WTC11 (cell line): ENCODE measurements at regions not wholly inside any gene's neighbourhood (a gene's known extent, or its start where the extent isn't known, plus 50 kb on each side); places are given as distances from the start of the nearest gene placed in this dataset.

Experiments
- ATAC-seq: fragments of 200-7000 bp; cut with Tn5 transposase; 2 replicates; pipeline ENCODE4 v1.10.0; 2021; ENCODE audit warnings: mild to moderate bottlenecking, moderate library complexity
- CTCF ChIA-PET: fragments of 300-600 bp; sonication (Branson Sonifier 250); formaldehyde crosslinking; loops from one replicate; lab custom pipeline; 2021; ENCODE audit warnings: antibody characterized with exemption; lab: Charles Lee
- POLR2A ChIA-PET: fragments of 350-600 bp; sonication (Branson Sonifier 250); formaldehyde crosslinking; loops from one replicate; lab custom pipeline; 2021; ENCODE audit warnings: antibody characterized with exemption; lab: Charles Lee
- DNase-seq: peaks from one replicate; pipeline ENCODE4 v3.0.0; 2021; ENCODE audit warnings: low spot score
- H3K27ac Mint-ChIP-seq: 2 replicates; pipeline ENCODE4 v1.8.0; 2021; ENCODE audit warnings: mixed read lengths
- H3K27me3 Mint-ChIP-seq: 2 replicates; pipeline ENCODE4 v1.8.0; 2021; ENCODE audit warnings: low read depth, mild to moderate bottlenecking, moderate library complexity, mixed read lengths
- H3K36me3 Mint-ChIP-seq: 2 replicates; pipeline ENCODE4 v1.8.0; 2021; ENCODE audit warnings: mixed read lengths
- H3K4me1 Mint-ChIP-seq: 2 replicates; pipeline ENCODE4 v1.8.0; 2022; ENCODE audit warnings: mixed read lengths
- H3K4me3 Mint-ChIP-seq: 2 replicates; pipeline ENCODE4 v1.8.0; 2021; ENCODE audit warnings: mild to moderate bottlenecking, moderate library complexity, mixed read lengths
- H3K9me3 Mint-ChIP-seq: 2 replicates; pipeline ENCODE4 v1.8.0; 2021; ENCODE audit warnings: mixed read lengths
- CBFB ChIP-seq: sonication (generic); formaldehyde crosslinking; IDR thresholded peaks from 2 replicates; pipeline ENCODE4 v1.8.1; 2022; ENCODE audit warnings: mild to moderate bottlenecking, low read depth, missing genetic modification reagents
- FOXP1 ChIP-seq: sonication (generic); formaldehyde crosslinking; IDR thresholded peaks from 2 replicates; pipeline ENCODE4 v1.8.0; 2022; ENCODE audit warnings: missing genetic modification reagents, mild to moderate bottlenecking, moderate library complexity, borderline replicate concordance
- GRHL2 ChIP-seq: fragments of 250-450 bp; sonication (Bioruptor Pico); IDR thresholded peaks from 2 replicates; pipeline ENCODE4 v1.8.0; 2022; ENCODE audit warnings: mild to moderate bottlenecking, moderate library complexity; ENCODE audit not compliant: insufficient replicate concordance, severe bottlenecking
- JAZF1 ChIP-seq: fragments of 250-450 bp; sonication (Bioruptor Pico); IDR thresholded peaks from 2 replicates; pipeline ENCODE4 v1.9.0; 2021; ENCODE audit warnings: moderate library complexity, mild to moderate bottlenecking, inconsistent platforms
- RELA ChIP-seq: sonication (generic); formaldehyde crosslinking; IDR thresholded peaks from 2 replicates; pipeline ENCODE4 v1.8.1; 2022; ENCODE audit warnings: missing genetic modification reagents, mild to moderate bottlenecking, borderline replicate concordance
- SOX15 ChIP-seq: fragments of 250-450 bp; sonication (Bioruptor Pico); IDR thresholded peaks from 2 replicates; pipeline ENCODE4 v1.9.0; 2021; ENCODE audit warnings: mild to moderate bottlenecking
- SP1 ChIP-seq: sonication (generic); formaldehyde crosslinking; conservative IDR thresholded peaks from 2 replicates; pipeline ENCODE4 v1.8.1; 2022; ENCODE audit warnings: missing genetic modification reagents
- TEAD1 ChIP-seq: sonication (generic); formaldehyde crosslinking; IDR thresholded peaks from 2 replicates; pipeline ENCODE4 v1.8.0; 2022; ENCODE audit warnings: mild to moderate bottlenecking, missing genetic modification reagents
- TEAD4 ChIP-seq: sonication (generic); formaldehyde crosslinking; IDR thresholded peaks from 2 replicates; pipeline ENCODE4 v1.8.0; 2022; ENCODE audit warnings: mild to moderate bottlenecking, missing genetic modification reagents
- ZNF317 ChIP-seq: sonication (generic); formaldehyde crosslinking; IDR thresholded peaks from 2 replicates; pipeline ENCODE4 v1.8.1; 2023; ENCODE audit warnings: low read depth, mild to moderate bottlenecking, moderate library complexity, missing genetic modification reagents, borderline replicate concordance
- TF ChIP-seq, protein P1 (sequence below): sonication (generic); formaldehyde crosslinking; IDR thresholded peaks from 2 replicates; pipeline ENCODE4 v1.8.1; 2022; ENCODE audit warnings: missing genetic modification reagents, borderline replicate concordance
- TF ChIP-seq, protein P2 (sequence below): fragments of 250-450 bp; sonication (Bioruptor Pico); IDR thresholded peaks from 2 replicates; pipeline ENCODE4 v1.9.0; 2021; ENCODE audit warnings: moderate library complexity, mild to moderate bottlenecking, inconsistent platforms, borderline replicate concordance
- TF ChIP-seq, protein P3 (sequence below): sonication (generic); formaldehyde crosslinking; IDR thresholded peaks from 2 replicates; pipeline ENCODE4 v1.8.1; 2022; ENCODE audit warnings: mild to moderate bottlenecking, missing genetic modification reagents, moderate library complexity, borderline replicate concordance
- TF ChIP-seq, protein P4 (sequence below): sonication (generic); formaldehyde crosslinking; IDR thresholded peaks from 2 replicates; pipeline ENCODE4 v1.8.0; 2022; ENCODE audit warnings: missing genetic modification reagents
- TF ChIP-seq, protein P5 (sequence below): sonication (generic); formaldehyde crosslinking; IDR thresholded peaks from 2 replicates; pipeline ENCODE4 v1.8.0; 2022; ENCODE audit warnings: mild to moderate bottlenecking, missing genetic modification reagents

DNA sequence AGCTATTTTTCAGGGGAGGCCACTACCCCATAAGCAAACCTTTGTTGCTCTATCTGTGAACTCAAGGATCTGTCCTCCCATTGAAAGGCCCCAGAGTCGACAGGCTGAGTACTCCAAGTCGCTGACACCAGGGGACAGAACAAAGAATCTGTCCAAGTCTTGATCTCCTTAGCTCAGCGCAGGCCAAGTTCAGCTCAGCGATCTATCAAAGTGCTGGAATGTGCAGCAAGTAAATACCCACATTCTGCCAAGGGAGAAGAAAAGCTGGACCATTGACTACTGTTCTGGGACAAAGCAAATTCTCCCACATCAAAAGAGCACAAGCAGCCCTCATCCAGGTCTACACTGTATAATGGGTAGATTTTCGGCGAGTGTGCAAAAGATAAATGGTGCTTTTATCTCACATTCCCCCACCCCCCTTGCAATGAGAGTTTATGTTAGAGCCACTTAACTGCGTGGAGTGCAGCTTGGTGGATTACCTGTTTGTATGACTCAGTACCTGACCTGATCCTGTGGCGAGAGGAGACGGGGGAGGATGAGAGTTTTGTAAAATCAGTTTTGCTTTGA lies 391.7 kb upstream of the SGCG start:
- POLR2A ChIA-PET: no interaction called here
- H3K36me3 Mint-ChIP-seq: no peaks in the 10 kb centered on the region
- H3K4me1 Mint-ChIP-seq: peaks cover 15% of the 10 kb centered on the region
- no peaks in the 10 kb centered on the region for H3K9me3 Mint-ChIP-seq
- H3K4me3 Mint-ChIP-seq: no peak overlapping the region
- DNase-seq (no peak), ATAC-seq (no peak)
- no peak for TF ChIP-seq CBFB (CRISPR knock-in tag)
- no peak for TF ChIP-seq GRHL2 (CRISPR knock-in tag)
- no peak for TF ChIP-seq TEAD4 (CRISPR knock-in tag)
- TF ChIP-seq JAZF1 (CRISPR knock-in tag): no peak
- TF ChIP-seq, protein P1, sequence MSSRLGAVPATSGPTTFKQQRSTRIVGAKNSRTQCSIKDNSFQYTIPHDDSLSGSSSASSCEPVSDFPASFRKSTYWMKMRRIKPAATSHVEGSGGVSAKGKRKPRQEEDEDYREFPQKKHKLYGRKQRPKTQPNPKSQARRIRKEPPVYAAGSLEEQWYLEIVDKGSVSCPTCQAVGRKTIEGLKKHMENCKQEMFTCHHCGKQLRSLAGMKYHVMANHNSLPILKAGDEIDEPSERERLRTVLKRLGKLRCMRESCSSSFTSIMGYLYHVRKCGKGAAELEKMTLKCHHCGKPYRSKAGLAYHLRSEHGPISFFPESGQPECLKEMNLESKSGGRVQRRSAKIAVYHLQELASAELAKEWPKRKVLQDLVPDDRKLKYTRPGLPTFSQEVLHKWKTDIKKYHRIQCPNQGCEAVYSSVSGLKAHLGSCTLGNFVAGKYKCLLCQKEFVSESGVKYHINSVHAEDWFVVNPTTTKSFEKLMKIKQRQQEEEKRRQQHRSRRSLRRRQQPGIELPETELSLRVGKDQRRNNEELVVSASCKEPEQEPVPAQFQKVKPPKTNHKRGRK (CRISPR knock-in tag): no peak
- TF ChIP-seq SP1 (CRISPR knock-in tag): no peak
- TF ChIP-seq, protein P2, sequence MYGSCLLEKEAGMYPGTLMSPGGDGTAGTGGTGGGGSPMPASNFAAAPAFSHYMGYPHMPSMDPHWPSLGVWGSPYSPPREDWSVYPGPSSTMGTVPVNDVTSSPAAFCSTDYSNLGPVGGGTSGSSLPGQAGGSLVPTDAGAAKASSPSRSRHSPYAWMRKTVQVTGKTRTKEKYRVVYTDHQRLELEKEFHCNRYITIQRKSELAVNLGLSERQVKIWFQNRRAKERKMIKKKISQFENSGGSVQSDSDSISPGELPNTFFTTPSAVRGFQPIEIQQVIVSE (CRISPR knock-in tag): no peak
- no peak for TF ChIP-seq FOXP1 (CRISPR knock-in tag)
- TF ChIP-seq, protein P3, sequence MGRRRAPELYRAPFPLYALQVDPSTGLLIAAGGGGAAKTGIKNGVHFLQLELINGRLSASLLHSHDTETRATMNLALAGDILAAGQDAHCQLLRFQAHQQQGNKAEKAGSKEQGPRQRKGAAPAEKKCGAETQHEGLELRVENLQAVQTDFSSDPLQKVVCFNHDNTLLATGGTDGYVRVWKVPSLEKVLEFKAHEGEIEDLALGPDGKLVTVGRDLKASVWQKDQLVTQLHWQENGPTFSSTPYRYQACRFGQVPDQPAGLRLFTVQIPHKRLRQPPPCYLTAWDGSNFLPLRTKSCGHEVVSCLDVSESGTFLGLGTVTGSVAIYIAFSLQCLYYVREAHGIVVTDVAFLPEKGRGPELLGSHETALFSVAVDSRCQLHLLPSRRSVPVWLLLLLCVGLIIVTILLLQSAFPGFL (CRISPR knock-in tag): no peak
- TF ChIP-seq TEAD1 (CRISPR knock-in tag): no peak
- H3K27me3 Mint-ChIP-seq: no peaks in the 10 kb centered on the region
- CTCF ChIA-PET: interaction anchor here (1.3 kb wide), 1 partner anchor 41 kb away, joined by 3 read pairs; no protein-coding TSS in a partner anchor
- H3K27ac Mint-ChIP-seq: no peak overlapping the region

DNA sequence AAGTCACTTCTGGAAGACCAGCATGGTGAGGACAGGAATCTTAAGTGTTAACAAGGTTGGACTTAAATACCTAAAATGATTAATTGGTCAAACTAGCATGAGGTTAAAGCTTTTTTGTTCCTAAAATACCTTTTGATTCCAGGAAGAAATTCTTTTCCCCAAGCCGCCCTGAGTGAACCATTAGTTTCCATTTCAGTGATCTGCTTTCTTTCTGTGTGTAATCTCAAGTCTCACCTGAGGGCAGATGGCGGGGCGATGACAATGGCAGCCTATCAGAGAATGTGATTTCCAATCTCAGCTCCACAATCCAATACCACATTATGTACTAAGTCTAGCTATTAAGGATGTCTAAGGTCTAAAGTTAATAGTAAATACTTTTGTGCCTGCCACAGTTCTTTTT lies 390.9 kb upstream of the SGCG start:
- ATAC-seq: no peak
- TF ChIP-seq, protein P4, sequence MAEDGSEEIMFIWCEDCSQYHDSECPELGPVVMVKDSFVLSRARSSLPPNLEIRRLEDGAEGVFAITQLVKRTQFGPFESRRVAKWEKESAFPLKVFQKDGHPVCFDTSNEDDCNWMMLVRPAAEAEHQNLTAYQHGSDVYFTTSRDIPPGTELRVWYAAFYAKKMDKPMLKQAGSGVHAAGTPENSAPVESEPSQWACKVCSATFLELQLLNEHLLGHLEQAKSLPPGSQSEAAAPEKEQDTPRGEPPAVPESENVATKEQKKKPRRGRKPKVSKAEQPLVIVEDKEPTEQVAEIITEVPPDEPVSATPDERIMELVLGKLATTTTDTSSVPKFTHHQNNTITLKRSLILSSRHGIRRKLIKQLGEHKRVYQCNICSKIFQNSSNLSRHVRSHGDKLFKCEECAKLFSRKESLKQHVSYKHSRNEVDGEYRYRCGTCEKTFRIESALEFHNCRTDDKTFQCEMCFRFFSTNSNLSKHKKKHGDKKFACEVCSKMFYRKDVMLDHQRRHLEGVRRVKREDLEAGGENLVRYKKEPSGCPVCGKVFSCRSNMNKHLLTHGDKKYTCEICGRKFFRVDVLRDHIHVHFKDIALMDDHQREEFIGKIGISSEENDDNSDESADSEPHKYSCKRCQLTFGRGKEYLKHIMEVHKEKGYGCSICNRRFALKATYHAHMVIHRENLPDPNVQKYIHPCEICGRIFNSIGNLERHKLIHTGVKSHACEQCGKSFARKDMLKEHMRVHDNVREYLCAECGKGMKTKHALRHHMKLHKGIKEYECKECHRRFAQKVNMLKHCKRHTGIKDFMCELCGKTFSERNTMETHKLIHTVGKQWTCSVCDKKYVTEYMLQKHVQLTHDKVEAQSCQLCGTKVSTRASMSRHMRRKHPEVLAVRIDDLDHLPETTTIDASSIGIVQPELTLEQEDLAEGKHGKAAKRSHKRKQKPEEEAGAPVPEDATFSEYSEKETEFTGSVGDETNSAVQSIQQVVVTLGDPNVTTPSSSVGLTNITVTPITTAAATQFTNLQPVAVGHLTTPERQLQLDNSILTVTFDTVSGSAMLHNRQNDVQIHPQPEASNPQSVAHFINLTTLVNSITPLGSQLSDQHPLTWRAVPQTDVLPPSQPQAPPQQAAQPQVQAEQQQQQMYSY: no peak
- TF ChIP-seq ZNF317 (no peak), RELA (no peak), SOX15 (CRISPR knock-in tag) (no peak)
- TF ChIP-seq, protein P5, sequence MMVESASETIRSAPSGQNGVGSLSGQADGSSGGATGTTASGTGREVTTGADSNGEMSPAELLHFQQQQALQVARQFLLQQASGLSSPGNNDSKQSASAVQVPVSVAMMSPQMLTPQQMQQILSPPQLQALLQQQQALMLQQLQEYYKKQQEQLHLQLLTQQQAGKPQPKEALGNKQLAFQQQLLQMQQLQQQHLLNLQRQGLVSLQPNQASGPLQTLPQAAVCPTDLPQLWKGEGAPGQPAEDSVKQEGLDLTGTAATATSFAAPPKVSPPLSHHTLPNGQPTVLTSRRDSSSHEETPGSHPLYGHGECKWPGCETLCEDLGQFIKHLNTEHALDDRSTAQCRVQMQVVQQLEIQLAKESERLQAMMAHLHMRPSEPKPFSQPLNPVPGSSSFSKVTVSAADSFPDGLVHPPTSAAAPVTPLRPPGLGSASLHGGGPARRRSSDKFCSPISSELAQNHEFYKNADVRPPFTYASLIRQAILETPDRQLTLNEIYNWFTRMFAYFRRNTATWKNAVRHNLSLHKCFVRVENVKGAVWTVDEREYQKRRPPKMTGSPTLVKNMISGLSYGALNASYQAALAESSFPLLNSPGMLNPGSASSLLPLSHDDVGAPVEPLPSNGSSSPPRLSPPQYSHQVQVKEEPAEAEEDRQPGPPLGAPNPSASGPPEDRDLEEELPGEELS (CRISPR knock-in tag): no peak
- TF ChIP-seq, all 79 proteins: peak for 0
- no peaks in the 10 kb centered on the region for H3K27me3 Mint-ChIP-seq
- ChIA-PET CTCF (no interaction called here), POLR2A (no interaction called here)
- no peak overlapping the region for H3K27ac Mint-ChIP-seq
- H3K4me1 Mint-ChIP-seq: peaks cover 20% of the 10 kb centered on the region
- no peaks in the 10 kb centered on the region for H3K36me3 Mint-ChIP-seq
- H3K9me3 Mint-ChIP-seq: no peaks in the 10 kb centered on the region
- H3K4me3 Mint-ChIP-seq: no peak overlapping the region
- DNase-seq: no peak
